OCI-LY7 (cell line): ENCODE measurements at regions not wholly inside any gene's neighbourhood (a gene's known extent, or its start where the extent isn't known, plus 50 kb on each side); places are given as distances from the start of the nearest gene placed in this dataset.

ENCODE experiments used
- CTCF ChIP-seq: fragments of 200-600 bp; sonication (generic); conservative IDR thresholded peaks from 2 replicates; pipeline ENCODE4 v1.5.1; 2014; ENCODE audit warnings: mild to moderate bottlenecking, antibody characterized with exemption, low read length, moderate library complexity, mixed read lengths
- EZH2phosphoT487 ChIP-seq: fragments of 200-600 bp; sonication (generic); IDR thresholded peaks from 2 replicates; pipeline ENCODE4 v1.6.1; 2018; ENCODE audit warnings: low read depth, borderline replicate concordance, mild to moderate bottlenecking, mixed run types, antibody characterized with exemption, low read length, moderate library complexity, mixed read lengths

GRCh38 chr9:94479757-94480156, 75.1 kb upstream of the PCAT7 start:
- TF ChIP-seq CTCF (no peak), EZH2phosphoT487 (no peak)
